ENCODE measurements at regions not wholly inside any gene's neighbourhood (a gene's known extent, or its start where the extent isn't known, plus 50 kb on each side); places are given as distances from the start of the nearest gene placed in this dataset.

- TF ChIP-seq CTCF (IDR thresholded peaks at IDR 0.05) (no peak), POLR2AphosphoS5 (IDR thresholded peaks at IDR 0.05) (no peak), POLR2A (IDR thresholded peaks at IDR 0.05) (no peak)
Measured at GRCh38 chr15:98547275-98547674, 101.1 kb upstream of the IGF1R start.

Measured in gastroesophageal sphincter (tissue), 3 donors.